ENCODE measurements at regions not wholly inside any gene's neighbourhood (a gene's known extent, or its start where the extent isn't known, plus 50 kb on each side); places are given as distances from the start of the nearest gene placed in this dataset.
A peak's percentile ranks its signal among the peaks of the same experiment; 100 is the strongest.

DNA sequence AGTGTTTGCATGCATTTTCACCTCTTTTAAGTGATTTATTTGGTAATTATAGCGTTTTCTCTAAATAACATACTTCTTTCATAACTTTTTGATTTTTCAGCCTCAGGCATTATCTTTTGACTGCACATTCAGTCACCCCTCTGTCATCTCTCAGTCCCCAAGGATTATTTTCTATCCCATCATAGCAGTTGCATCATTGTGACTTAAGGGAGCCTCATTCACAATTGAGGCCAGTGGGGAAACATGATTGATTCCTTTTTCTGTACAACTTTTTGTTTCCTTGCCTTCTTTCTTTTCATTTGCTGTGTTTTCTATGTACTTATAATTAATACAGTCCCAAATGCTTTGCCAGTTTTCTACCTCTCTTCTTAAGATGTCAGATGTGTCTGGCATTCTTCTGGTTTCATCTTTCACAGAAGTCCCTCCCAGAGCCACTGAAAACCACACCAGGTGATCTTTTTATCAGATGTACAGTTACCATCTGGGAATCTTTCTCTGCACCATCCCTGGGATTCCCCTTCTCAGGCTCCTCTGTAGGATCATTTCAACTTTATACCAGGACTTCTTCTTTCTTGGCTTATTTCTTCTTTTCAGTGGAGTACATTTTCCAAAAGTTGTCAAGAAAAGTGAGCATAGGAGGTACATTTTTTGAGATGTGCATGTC is 151.4 kb downstream of the RAP2B start:
- no peak overlapping the region for H3K4me3 ChIP-seq
- ATAC-seq (no peak), DNase-seq (no peak)
- no peaks in the 10 kb centered on the region for H3K27me3 ChIP-seq
- intact Hi-C loops (cut with DNase I), result no loop called here
- TF ChIP-seq, protein P1, sequence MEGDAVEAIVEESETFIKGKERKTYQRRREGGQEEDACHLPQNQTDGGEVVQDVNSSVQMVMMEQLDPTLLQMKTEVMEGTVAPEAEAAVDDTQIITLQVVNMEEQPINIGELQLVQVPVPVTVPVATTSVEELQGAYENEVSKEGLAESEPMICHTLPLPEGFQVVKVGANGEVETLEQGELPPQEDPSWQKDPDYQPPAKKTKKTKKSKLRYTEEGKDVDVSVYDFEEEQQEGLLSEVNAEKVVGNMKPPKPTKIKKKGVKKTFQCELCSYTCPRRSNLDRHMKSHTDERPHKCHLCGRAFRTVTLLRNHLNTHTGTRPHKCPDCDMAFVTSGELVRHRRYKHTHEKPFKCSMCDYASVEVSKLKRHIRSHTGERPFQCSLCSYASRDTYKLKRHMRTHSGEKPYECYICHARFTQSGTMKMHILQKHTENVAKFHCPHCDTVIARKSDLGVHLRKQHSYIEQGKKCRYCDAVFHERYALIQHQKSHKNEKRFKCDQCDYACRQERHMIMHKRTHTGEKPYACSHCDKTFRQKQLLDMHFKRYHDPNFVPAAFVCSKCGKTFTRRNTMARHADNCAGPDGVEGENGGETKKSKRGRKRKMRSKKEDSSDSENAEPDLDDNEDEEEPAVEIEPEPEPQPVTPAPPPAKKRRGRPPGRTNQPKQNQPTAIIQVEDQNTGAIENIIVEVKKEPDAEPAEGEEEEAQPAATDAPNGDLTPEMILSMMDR (IDR thresholded peaks at IDR 0.05), result no peak
- TF ChIP-seq POLR2A (IDR thresholded peaks at IDR 0.05), result no peak
- WGBS (ENCODE audit: insufficient coverage, low coverage, low lambda C conversion rate, missing lambda C conversion rate), result 45% methylated on average over 1 of the region's 1 CpG
- H3K9me3 ChIP-seq, result no peaks in the 10 kb centered on the region
- no peaks in the 10 kb centered on the region for H3K4me1 ChIP-seq
- H3K27ac ChIP-seq, result no peak overlapping the region
- no peaks in the 10 kb centered on the region for H3K36me3 ChIP-seq

DNA sequence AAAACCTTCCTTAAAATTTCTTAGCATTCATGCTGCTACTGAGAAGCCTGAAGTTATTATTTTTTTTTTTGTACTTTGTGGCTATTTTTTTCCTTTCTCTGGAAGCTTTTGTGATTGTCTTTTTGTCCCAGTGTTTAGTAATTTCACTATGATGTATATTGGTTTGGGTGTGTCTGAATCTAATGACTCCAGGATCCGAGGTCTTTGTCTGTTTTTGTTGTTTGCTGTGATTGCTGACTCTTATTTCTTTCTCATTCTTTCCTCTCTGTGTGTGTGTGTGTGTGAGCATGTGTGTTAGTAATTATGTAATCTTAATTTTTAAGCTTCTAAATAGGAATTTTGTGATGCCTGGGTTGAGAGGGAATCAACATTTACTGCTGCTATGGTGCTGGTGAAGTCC is 152.0 kb downstream of the RAP2B start:
- Histone ChIP-seq H3K27ac (no peak overlapping the region), H3K9me3 (no peaks in the 10 kb centered on the region), H3K4me3 (no peak overlapping the region), H3K27me3 (no peaks in the 10 kb centered on the region), H3K36me3 (no peaks in the 10 kb centered on the region), H3K4me1 (no peaks in the 10 kb centered on the region)
- ATAC-seq (no peak), DNase-seq (no peak)
- TF ChIP-seq, protein P1 (IDR thresholded peaks at IDR 0.05), result no peak
- TF ChIP-seq POLR2A (IDR thresholded peaks at IDR 0.05), result no peak
- intact Hi-C loops (cut with DNase I), result no loop called here
- WGBS (ENCODE audit: insufficient coverage, low coverage, low lambda C conversion rate, missing lambda C conversion rate), result 36% methylated on average over 1 of the region's 1 CpG

DNA sequence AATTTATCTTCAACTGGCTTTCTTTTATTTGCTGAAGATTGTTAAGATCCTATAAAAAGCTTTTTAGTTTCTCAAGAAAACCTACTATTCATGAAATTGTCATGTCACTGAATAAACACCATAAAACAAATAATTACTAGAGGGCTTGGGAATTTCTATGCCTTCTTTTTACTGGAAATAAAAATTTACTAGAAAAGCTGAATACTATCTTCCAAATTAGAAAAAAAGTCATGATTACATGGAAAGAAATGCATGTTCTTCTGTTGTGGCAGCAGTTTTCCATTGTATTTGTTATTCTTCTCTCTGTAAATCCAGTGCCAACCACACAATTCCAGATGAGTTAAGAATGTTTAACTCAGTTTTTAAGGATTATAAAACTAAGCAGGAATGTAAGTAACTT is 153.8 kb downstream of the RAP2B start:
- DNase-seq (no peak), ATAC-seq (no peak)
- Histone ChIP-seq H3K27ac (no peak overlapping the region), H3K4me3 (no peak overlapping the region), H3K9me3 (no peaks in the 10 kb centered on the region), H3K4me1 (no peaks in the 10 kb centered on the region), H3K36me3 (no peaks in the 10 kb centered on the region), H3K27me3 (no peaks in the 10 kb centered on the region)
- intact Hi-C loops (cut with DNase I), result no loop called here
- TF ChIP-seq, protein P1 (IDR thresholded peaks at IDR 0.05), result no peak
- no peak for TF ChIP-seq POLR2A (IDR thresholded peaks at IDR 0.05)

DNA sequence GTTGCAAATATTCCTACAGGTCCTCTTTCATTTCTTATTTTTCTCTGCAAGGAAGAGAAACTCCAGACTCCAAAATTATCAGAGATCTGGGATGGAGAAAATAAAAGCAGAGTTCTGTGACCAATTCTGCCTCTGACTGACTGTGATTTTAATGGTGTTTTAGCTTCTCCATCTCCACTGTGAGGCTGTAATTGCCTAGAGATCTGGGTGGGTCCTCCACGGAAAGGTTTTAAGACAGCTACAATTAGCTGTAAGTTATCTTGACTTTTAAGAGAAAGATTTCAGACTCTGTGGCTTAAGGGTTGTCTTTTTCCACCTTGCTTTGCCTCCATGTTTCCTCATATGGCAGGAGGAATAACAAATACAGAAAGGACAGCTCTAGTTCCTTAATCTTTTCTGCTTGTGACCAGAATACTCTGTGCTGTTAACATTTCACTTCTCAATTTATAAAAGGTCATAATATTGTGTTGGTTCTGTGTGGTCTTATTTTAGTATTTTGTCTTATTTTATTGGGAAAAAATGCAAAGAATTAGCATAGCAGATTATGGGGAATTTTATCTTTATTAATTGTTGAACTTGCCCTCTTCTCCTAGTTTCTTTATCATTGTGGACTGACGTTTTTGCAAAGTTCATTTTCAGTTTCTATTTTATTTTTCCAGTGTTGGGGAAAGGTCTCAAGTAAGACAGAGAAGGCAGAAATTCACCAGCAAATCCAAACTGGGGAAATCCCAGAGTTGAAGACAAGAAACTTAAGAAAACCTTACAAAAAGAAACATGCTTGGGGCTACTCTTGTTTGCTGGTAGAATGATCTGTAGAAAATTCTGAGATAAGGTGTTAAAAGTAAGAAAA is 157.9 kb downstream of the RAP2B start:
- ATAC-seq, result peak in 2 of 4 donors; percentile 37 to 54
- Histone ChIP-seq H3K4me3 (no peak overlapping the region), H3K27ac (peak overlapping the region in 2 of 3 donors; percentile 13 to 40)

More for the DNA sequence above, 157.9 kb downstream of the RAP2B start:
- 15% methylated on average over 2 of the region's 2 CpGs for WGBS (ENCODE audit: insufficient coverage, low coverage, low lambda C conversion rate, missing lambda C conversion rate)
- H3K27me3 ChIP-seq, result no peaks in the 10 kb centered on the region
- H3K9me3 ChIP-seq, result no peaks in the 10 kb centered on the region
- intact Hi-C loops (cut with DNase I), result no loop called here
- H3K4me1 ChIP-seq, result no peaks in the 10 kb centered on the region
- DNase-seq, result no peak
- no peaks in the 10 kb centered on the region for H3K36me3 ChIP-seq
- TF ChIP-seq POLR2A (IDR thresholded peaks at IDR 0.05), result no peak
- TF ChIP-seq, protein P1 (IDR thresholded peaks at IDR 0.05), result no peak
